Hepatic stellate cell (primary cell): ENCODE measurements at regions not wholly inside any gene's neighbourhood (a gene's known extent, or its start where the extent isn't known, plus 50 kb on each side); places are given as distances from the start of the nearest gene placed in this dataset.
"Not testable (repeated sequence)": the region's sequence is repeated elsewhere in the genome, so short reads cannot be mapped to it uniquely, and the experiment has no call there.

Experiments
- DNase-seq: peaks from one replicate; pipeline ENCODE4 v3.0.0; 2011; ENCODE audit warnings: low spot score

GRCh38 chr1:65020774-65021173 lies 54.4 kb upstream of the JAK1 start:
- DNase-seq: no peak

- no peak for DNase-seq
Observed at GRCh38 chr1:65021795-65022194, 55.4 kb upstream of the JAK1 start.

- DNase-seq: no peak
Observed at GRCh38 chr1:65022216-65022615, 55.9 kb upstream of the JAK1 start.

- DNase-seq: no peak
Observed at GRCh38 chr1:65025794-65026193, 59.4 kb upstream of the JAK1 start.

- no peak for DNase-seq
Observed at GRCh38 chr1:65026235-65026634, 59.9 kb upstream of the JAK1 start.

- DNase-seq: no peak
Observed at GRCh38 chr1:65027666-65028358, 61.5 kb upstream of the JAK1 start.

- DNase-seq: not testable (repeated sequence)
Observed at GRCh38 chr1:65029434-65029833, 63.1 kb upstream of the JAK1 start.

GRCh38 chr1:65034879-65035278 lies 68.5 kb upstream of the JAK1 start:
- DNase-seq: not testable (repeated sequence)

GRCh38 chr1:65036570-65037051 lies 70.3 kb upstream of the JAK1 start:
- DNase-seq: no peak

GRCh38 chr1:65039066-65039465 lies 72.7 kb upstream of the JAK1 start:
- no peak for DNase-seq

GRCh38 chr1:65039508-65039907 lies 73.2 kb upstream of the JAK1 start:
- no peak for DNase-seq

GRCh38 chr1:65042467-65042866 lies 76.1 kb upstream of the JAK1 start:
- DNase-seq: no peak

GRCh38 chr1:65044411-65044810 lies 78.1 kb upstream of the JAK1 start:
- DNase-seq: no peak

- no peak for DNase-seq
Observed at GRCh38 chr1:65045022-65045817, 78.9 kb upstream of the JAK1 start.

GRCh38 chr1:65048335-65048734 lies 82.0 kb upstream of the JAK1 start:
- no peak for DNase-seq

GRCh38 chr1:65049941-65050713 lies 83.8 kb upstream of the JAK1 start:
- DNase-seq: no peak

- no peak for DNase-seq
Observed at GRCh38 chr1:65050735-65051134, 84.4 kb upstream of the JAK1 start.

- no peak for DNase-seq
Observed at GRCh38 chr1:65054481-65054880, 88.1 kb upstream of the JAK1 start.

- no peak for DNase-seq
Observed at GRCh38 chr1:65055747-65056146, 89.4 kb upstream of the JAK1 start.

- no peak for DNase-seq
Observed at GRCh38 chr1:65056234-65056633, 89.9 kb upstream of the JAK1 start.

GRCh38 chr1:65056866-65057265 lies 90.5 kb upstream of the JAK1 start:
- DNase-seq: no peak

- peak; percentile 34 for DNase-seq
Observed at GRCh38 chr1:65059930-65060538, 88.0 kb upstream of the AK4 start.
